GM19025 (cell line): ENCODE measurements at regions not wholly inside any gene's neighbourhood (a gene's known extent, or its start where the extent isn't known, plus 50 kb on each side); places are given as distances from the start of the nearest gene placed in this dataset.

Experiments
- ATAC-seq: cut with Tn5 transposase; IDR thresholded peaks from one replicate; pipeline ENCODE4 v1.9.1; 2021; ENCODE audit warnings: mild to moderate bottlenecking, low read depth, moderate library complexity; ENCODE audit not compliant: unreplicated experiment

- no peak for ATAC-seq
Observed at GRCh38 chr13:88926890-88927502, 1255.8 kb downstream of the SLITRK5 start.

GRCh38 chr13:88932950-88933349 is 1261.8 kb downstream of the SLITRK5 start:
- ATAC-seq: no peak

GRCh38 chr13:88937384-88937783 is 1266.2 kb downstream of the SLITRK5 start:
- no peak for ATAC-seq

GRCh38 chr13:88945793-88946192 is 1274.6 kb downstream of the SLITRK5 start:
- no peak for ATAC-seq

- no peak for ATAC-seq
Observed at GRCh38 chr13:88948501-88948900, 1277.3 kb downstream of the SLITRK5 start.

- no peak for ATAC-seq
Observed at GRCh38 chr13:88958821-88959220, 1287.7 kb downstream of the SLITRK5 start.

GRCh38 chr13:88976466-88976865 is 1305.3 kb downstream of the SLITRK5 start:
- ATAC-seq: no peak

GRCh38 chr13:88978607-88979006 is 1307.4 kb downstream of the SLITRK5 start:
- ATAC-seq: no peak

GRCh38 chr13:88979465-88980175 is 1308.4 kb downstream of the SLITRK5 start:
- no peak for ATAC-seq

- no peak for ATAC-seq
Observed at GRCh38 chr13:89003656-89004055, 1332.5 kb downstream of the SLITRK5 start.

GRCh38 chr13:89011615-89012014 is 1340.4 kb downstream of the SLITRK5 start:
- ATAC-seq: no peak

GRCh38 chr13:89027694-89028306 is 1356.6 kb downstream of the SLITRK5 start:
- ATAC-seq: no peak

- ATAC-seq: no peak
Observed at GRCh38 chr13:89029062-89029461, 1357.9 kb downstream of the SLITRK5 start.

- ATAC-seq: no peak
Observed at GRCh38 chr13:89034015-89034414, 1362.8 kb downstream of the SLITRK5 start.

GRCh38 chr13:89052699-89053098 is 1381.5 kb downstream of the SLITRK5 start:
- no peak for ATAC-seq

- ATAC-seq: no peak
Observed at GRCh38 chr13:89053418-89053817, 1382.2 kb downstream of the SLITRK5 start.

- ATAC-seq: no peak
Observed at GRCh38 chr13:89057274-89057673, 1386.1 kb downstream of the SLITRK5 start.

GRCh38 chr13:89057862-89058261 is 1386.7 kb downstream of the SLITRK5 start:
- ATAC-seq: no peak

- no peak for ATAC-seq
Observed at GRCh38 chr13:89061821-89062220, 1390.7 kb downstream of the SLITRK5 start.

- no peak for ATAC-seq
Observed at GRCh38 chr13:89066868-89067466, 1395.8 kb downstream of the SLITRK5 start.

GRCh38 chr13:89072979-89073378 is 1401.8 kb downstream of the SLITRK5 start:
- no peak for ATAC-seq
